ENCODE measurements at regions not wholly inside any gene's neighbourhood (a gene's known extent, or its start where the extent isn't known, plus 50 kb on each side); places are given as distances from the start of the nearest gene placed in this dataset.
"Not testable (repeated sequence)": the region's sequence is repeated elsewhere in the genome, so short reads cannot be mapped to it uniquely, and the experiment has no call there.

GRCh38 chr3:98699132-98699531, 64.0 kb upstream of the ST3GAL6 start:
- DNase-seq (no peak), ATAC-seq (no peak)
- intact Hi-C loops (cut with DNase I) = no loop called here

GRCh38 chr3:98701071-98701675, 62.0 kb upstream of the ST3GAL6 start:
- no peak for ATAC-seq
- intact Hi-C loops (cut with DNase I) = loop anchor here in 1 of 2 donors (10.0 kb wide), 1 partner anchor 96 kb away; no protein-coding TSS in a partner anchor
- no peak for DNase-seq

- DNase-seq (no peak), ATAC-seq (no peak)
- intact Hi-C loops (cut with DNase I) = loop anchor here in 1 of 2 donors (10.0 kb wide), 1 partner anchor 97 kb away; no protein-coding TSS in a partner anchor
Measured at GRCh38 chr3:98702166-98702565, 61.0 kb upstream of the ST3GAL6 start.

- intact Hi-C loops (cut with DNase I) = loop anchor here in 1 of 2 donors (10.0 kb wide), 1 partner anchor 100 kb away; no protein-coding TSS in a partner anchor
- ATAC-seq = no peak
Measured at GRCh38 chr3:98705212-98705611, 57.9 kb upstream of the ST3GAL6 start.

GRCh38 chr3:98705694-98706093, 57.4 kb upstream of the ST3GAL6 start:
- intact Hi-C loops (cut with DNase I) = loop anchor here in 1 of 2 donors (10.0 kb wide), 1 partner anchor 101 kb away; no protein-coding TSS in a partner anchor
- ATAC-seq (peak in 1 of 2 donors; percentile 70), DNase-seq (no peak)

More at GRCh38 chr3:98705212-98705611, 57.9 kb upstream of the ST3GAL6 start:
- DNase-seq = no peak

- DNase-seq, ATAC-seq: not testable (repeated sequence)
- intact Hi-C loops (cut with DNase I) = loop anchor here in 1 of 2 donors (10.0 kb wide), 1 partner anchor 104 kb away; no protein-coding TSS in a partner anchor
Measured at GRCh38 chr3:98708681-98709080, 54.5 kb upstream of the ST3GAL6 start.

GRCh38 chr3:98709441-98709840, 53.7 kb upstream of the ST3GAL6 start:
- intact Hi-C loops (cut with DNase I) = loop anchor here in 1 of 2 donors (10.0 kb wide), 1 partner anchor 105 kb away; no protein-coding TSS in a partner anchor
- ATAC-seq = peak in 1 of 2 donors; percentile 25

GRCh38 chr3:98710067-98710659, 53.0 kb upstream of the ST3GAL6 start:
- intact Hi-C loops (cut with DNase I) = no loop called here
- ATAC-seq = peak; percentile 50 to 61
- no peak for DNase-seq

More at GRCh38 chr3:98709441-98709840, 53.7 kb upstream of the ST3GAL6 start:
- no peak for DNase-seq

- DNase-seq = no peak
- intact Hi-C loops (cut with DNase I) = no loop called here
- ATAC-seq = no peak
Measured at GRCh38 chr3:98711426-98711825, 51.7 kb upstream of the ST3GAL6 start.

GRCh38 chr3:98712726-98713125, 50.4 kb upstream of the ST3GAL6 start:
- ATAC-seq = no peak
- intact Hi-C loops (cut with DNase I) = no loop called here
- DNase-seq = no peak

GRCh38 chr3:98713332-98713731, 49.8 kb upstream of the ST3GAL6 start:
- DNase-seq; ATAC-seq; intact Hi-C loops (cut with DNase I): not testable (repeated sequence)

Data from left cardiac atrium (tissue), 4 donors.